Skeletal muscle cell (primary cell): ENCODE measurements at regions not wholly inside any gene's neighbourhood (a gene's known extent, or its start where the extent isn't known, plus 50 kb on each side); places are given as distances from the start of the nearest gene placed in this dataset.

Source experiments
- DNase-seq: peaks from one replicate; pipeline ENCODE4 v3.0.0-alpha.2; 2010; ENCODE audit warnings: low read depth
- H3K4me3 ChIP-seq: 2 replicates; pipeline ENCODE4 v1.5.1; 2011; ENCODE audit warnings: low read depth, mild to moderate bottlenecking, control low read depth, low read length, moderate library complexity

DNA sequence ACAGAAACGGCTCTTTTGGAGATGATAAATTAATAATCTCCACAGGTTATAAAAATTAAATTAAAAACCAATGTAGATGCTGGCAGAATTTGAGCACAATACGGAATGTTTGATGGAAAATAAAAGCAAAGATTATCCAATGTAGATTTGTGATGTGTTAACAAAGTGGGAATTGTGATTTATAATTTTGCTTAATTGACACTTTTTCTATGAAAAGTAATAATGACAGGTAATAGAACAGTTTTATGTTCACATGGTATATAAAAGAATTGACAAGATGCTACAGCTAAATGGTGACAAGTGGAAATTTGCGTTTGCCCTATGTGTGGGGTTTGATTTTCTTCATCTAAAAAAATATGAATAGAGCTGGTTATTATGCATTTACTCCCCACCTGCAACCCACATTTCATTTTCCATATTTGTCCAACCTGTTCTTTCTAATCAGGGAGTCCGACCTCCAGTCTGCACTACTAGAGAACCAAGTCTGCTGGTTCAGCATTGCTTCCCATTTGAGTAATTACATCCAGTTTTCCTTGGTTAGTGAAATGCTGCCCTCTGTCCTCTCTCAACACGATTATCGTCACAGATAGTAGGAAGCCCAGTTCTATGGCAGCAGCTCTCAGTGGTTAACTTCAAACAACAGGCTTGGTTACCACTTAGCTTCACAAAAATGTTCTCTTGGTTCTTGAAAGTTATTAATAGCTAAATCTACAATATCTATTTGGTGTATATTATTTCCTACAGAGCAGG, 61.4 kb upstream of the SLITRK1 start:
- DNase-seq = no peak
- no peak overlapping the region for H3K4me3 ChIP-seq

DNA sequence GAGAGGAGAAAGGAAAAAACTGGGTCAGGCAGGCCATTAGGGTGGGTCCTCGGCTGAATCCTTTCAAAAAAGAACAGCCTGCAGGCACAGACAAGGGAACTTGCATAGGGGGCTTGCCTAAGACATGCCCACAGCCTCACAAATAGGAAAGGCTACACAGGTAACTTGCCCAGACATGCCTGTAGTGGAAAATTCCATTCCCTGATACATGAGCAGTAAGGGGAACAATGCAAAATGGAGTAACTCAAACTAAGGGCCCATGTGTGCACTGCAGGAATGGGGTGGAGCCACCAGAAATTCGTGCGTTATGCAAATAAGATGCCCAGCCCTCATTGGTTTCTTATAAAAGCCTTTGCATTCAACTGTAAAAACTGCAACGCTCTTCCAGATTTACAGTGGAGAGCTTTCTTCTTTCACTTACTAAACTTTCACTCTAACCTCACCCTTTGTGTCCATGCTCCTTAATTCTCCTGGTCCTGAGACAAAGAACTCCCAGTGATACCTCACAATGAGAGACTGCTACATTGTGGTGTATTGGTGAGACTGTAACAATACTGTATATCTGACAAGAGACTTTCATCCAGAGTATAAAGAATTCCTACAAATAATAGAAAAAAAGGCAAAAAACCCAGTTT, 59.5 kb upstream of the SLITRK1 start:
- no peak for DNase-seq

DNA sequence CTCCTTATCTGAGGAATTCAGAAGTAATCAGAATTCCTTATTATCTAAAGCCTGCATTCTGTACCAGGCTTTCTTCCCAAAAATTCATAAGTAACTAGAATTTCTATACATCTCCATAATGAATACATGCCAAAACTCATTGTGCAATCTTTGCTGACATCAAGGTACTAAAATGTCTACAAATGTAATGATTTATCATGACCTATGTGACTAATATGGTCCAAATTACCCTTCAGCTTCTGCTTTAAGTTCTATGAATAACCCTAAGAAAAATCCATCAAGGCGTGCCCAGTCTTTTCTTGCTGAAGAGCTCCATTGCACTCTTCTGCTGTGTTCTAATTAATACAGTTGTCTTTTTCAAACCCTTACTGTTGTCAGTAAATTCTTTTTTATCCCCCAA, 58.5 kb upstream of the SLITRK1 start:
- DNase-seq = peak; percentile 80
- no peak overlapping the region for H3K4me3 ChIP-seq

More for the DNA sequence above, 59.5 kb upstream of the SLITRK1 start:
- no peak overlapping the region for H3K4me3 ChIP-seq

DNA sequence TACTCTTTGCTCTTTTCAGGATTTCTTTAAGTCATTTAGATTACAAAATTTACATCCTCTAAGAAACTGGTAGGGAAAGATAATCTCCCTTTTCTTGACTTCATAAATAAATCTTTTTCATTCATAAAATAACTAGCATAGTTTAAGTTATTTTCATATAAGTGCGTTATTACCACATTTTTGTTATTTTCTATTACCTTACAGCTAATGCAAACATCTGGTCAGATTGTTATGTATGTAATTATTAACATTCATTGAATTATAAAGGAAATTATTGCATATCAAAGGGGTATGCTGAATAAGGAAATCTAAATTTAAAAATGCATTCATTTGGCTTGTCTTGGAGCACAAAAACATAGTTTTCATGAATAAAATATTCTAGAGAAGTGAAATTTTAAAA, 55.3 kb upstream of the SLITRK1 start:
- H3K4me3 ChIP-seq = no peak overlapping the region
- DNase-seq = no peak

DNA sequence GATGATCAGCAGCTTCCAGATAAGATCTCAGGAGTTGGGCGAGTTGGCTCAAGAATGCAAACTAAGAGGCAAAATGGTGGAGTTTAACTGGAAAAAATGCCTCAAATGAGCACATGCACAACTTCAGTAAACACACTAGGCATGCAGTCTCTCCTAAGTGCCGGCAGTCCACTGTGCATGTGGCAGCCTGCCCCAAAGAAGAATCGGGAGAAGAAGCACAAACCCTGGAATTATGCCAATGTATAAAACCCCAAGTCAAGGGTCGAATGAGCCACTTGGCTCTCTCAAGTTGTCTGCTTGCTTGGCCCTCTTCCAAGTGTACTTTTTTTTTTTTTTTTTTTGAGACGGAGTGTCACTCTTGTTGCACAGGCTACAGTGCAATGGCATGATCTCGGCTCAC, 53.3 kb upstream of the SLITRK1 start:
- no peak for DNase-seq
- no peak overlapping the region for H3K4me3 ChIP-seq
